ENCODE measurements at regions not wholly inside any gene's neighbourhood (a gene's known extent, or its start where the extent isn't known, plus 50 kb on each side); places are given as distances from the start of the nearest gene placed in this dataset.
"Not testable (repeated sequence)": the region's sequence is repeated elsewhere in the genome, so short reads cannot be mapped to it uniquely, and the experiment has no call there.

- Mint-ChIP-seq H3K36me3 (ENCODE audit: low read depth) (no peaks in the 10 kb centered on the region), H3K9me3 (peaks cover 13% of the 10 kb centered on the region), H3K4me3 (ENCODE audit: low read depth) (no peak overlapping the region), H3K4me1 (ENCODE audit: low read depth) (no peaks in the 10 kb centered on the region), H3K27ac (no peak overlapping the region), H3K27me3 (ENCODE audit: low read depth) (no peaks in the 10 kb centered on the region)
- no peak for DNase-seq (ENCODE audit: low spot score)
- intact Hi-C loops (cut with micrococcal nuclease): no loop called here
These were observed 111.7 kb upstream of the IRX2 start for GRCh38 chr5:2863133-2863532.

DNA sequence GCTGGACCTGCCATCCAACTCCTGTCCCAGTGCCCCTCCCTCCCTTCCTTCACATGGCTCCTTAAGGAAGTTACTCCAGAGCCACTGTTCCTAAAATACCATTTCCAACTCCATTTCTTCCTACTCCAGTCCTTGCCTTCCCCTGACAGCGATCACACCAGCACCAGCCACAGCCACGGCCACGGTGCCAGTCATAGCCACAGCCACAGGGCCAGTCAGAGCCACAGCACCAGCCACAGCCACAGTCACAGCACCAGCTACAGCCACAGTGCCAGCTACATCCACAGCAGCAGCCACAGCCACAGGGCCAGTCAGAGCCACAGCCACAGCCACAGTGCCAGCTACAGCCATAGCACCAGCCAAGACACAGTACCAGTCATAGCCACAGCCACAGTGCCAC lies 110.7 kb upstream of the IRX2 start:
- H3K4me1 Mint-ChIP-seq (ENCODE audit: low read depth); H3K4me3 Mint-ChIP-seq (ENCODE audit: low read depth); H3K27me3 Mint-ChIP-seq (ENCODE audit: low read depth); DNase-seq (ENCODE audit: low spot score); intact Hi-C loops (cut with micrococcal nuclease); H3K36me3 Mint-ChIP-seq (ENCODE audit: low read depth); H3K27ac Mint-ChIP-seq: not testable (repeated sequence)
- peaks cover 11% of the 10 kb centered on the region for H3K9me3 Mint-ChIP-seq

GRCh38 chr5:2861605-2862004 lies 110.1 kb upstream of the IRX2 start:
- Mint-ChIP-seq H3K27me3 (ENCODE audit: low read depth) (no peaks in the 10 kb centered on the region), H3K27ac (no peak overlapping the region), H3K4me1 (ENCODE audit: low read depth) (no peaks in the 10 kb centered on the region), H3K36me3 (ENCODE audit: low read depth) (no peaks in the 10 kb centered on the region), H3K9me3 (peaks cover 7% of the 10 kb centered on the region), H3K4me3 (ENCODE audit: low read depth) (no peak overlapping the region)
- intact Hi-C loops (cut with micrococcal nuclease): no loop called here
- DNase-seq (ENCODE audit: low spot score): no peak

DNA sequence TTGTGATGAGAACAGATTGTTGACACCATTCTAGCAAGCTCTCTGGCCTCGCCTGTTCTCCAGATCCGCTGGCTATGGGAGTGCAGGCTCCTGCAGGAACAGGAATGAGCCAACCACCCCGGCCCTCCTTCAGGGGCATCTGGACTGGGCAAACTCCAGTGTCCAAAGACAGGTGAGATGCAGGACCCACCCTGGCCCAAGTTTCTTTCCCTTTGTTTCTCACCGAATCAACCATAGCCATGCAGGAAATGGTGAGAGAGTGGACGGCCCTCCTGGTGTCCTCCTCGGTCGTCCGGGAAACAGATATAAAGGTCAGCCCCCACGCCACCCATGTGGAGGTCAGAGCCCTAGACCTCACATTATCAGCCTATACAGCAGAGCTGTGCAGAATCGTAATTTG lies 108.6 kb upstream of the IRX2 start:
- Mint-ChIP-seq H3K4me3 (ENCODE audit: low read depth) (no peak overlapping the region), H3K4me1 (ENCODE audit: low read depth) (no peaks in the 10 kb centered on the region), H3K9me3 (peaks cover 13% of the 10 kb centered on the region), H3K36me3 (ENCODE audit: low read depth) (no peaks in the 10 kb centered on the region), H3K27ac (no peak overlapping the region), H3K27me3 (ENCODE audit: low read depth) (no peaks in the 10 kb centered on the region)
- intact Hi-C loops (cut with micrococcal nuclease): no loop called here
- DNase-seq (ENCODE audit: low spot score): no peak

DNA sequence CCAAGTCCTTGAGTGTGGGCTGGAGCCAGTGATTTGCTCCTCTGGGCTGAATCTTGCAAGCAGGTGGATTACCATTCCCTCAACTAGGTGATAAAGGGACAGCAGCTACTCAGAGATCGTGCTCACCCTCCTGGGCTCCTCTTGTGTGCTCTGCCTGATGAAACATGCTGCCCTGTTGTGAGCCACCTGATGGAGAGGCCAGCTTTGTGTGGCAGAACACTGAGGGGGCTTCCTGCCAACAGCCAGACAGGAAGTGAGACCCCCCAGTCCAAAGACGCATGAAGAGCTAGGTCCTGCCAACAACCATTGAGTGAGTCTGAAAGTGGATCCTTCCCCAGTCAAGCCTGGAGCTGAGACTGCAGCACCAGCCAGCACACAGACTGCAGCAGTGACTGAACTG lies 106.4 kb upstream of the IRX2 start:
- Mint-ChIP-seq H3K36me3 (ENCODE audit: low read depth) (no peaks in the 10 kb centered on the region), H3K4me1 (ENCODE audit: low read depth) (no peaks in the 10 kb centered on the region), H3K27ac (no peak overlapping the region), H3K27me3 (ENCODE audit: low read depth) (no peaks in the 10 kb centered on the region), H3K4me3 (ENCODE audit: low read depth) (no peak overlapping the region), H3K9me3 (peaks cover 20% of the 10 kb centered on the region)
- intact Hi-C loops (cut with micrococcal nuclease): no loop called here
- DNase-seq (ENCODE audit: low spot score): no peak

DNA sequence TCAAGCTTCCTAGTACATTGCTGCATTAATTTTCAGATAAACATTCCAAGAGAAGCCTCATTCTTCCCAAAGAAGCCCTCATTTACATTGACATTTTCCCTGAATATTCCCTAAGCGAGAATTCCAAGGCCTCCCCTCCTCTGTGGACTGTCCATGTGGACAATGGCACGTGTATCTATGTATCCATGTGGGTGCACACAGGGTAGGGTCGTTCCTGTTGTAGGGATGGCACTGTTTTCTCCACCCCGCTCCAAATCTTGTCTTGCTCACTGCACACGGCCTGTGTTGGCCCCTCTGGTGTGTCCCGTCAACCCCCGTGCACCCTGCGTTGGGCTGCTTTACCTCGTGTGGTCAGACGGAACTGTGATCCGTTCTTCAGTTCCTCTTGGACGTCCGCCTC lies 104.7 kb upstream of the IRX2 start:
- no peaks in the 10 kb centered on the region for H3K4me1 Mint-ChIP-seq (ENCODE audit: low read depth)
- H3K9me3 Mint-ChIP-seq: peaks cover 23% of the 10 kb centered on the region
- no peaks in the 10 kb centered on the region for H3K36me3 Mint-ChIP-seq (ENCODE audit: low read depth)
- H3K27ac Mint-ChIP-seq: no peak overlapping the region
- H3K4me3 Mint-ChIP-seq (ENCODE audit: low read depth): no peak overlapping the region
- intact Hi-C loops (cut with micrococcal nuclease): no loop called here
- no peak for DNase-seq (ENCODE audit: low spot score)
- no peaks in the 10 kb centered on the region for H3K27me3 Mint-ChIP-seq (ENCODE audit: low read depth)

DNA sequence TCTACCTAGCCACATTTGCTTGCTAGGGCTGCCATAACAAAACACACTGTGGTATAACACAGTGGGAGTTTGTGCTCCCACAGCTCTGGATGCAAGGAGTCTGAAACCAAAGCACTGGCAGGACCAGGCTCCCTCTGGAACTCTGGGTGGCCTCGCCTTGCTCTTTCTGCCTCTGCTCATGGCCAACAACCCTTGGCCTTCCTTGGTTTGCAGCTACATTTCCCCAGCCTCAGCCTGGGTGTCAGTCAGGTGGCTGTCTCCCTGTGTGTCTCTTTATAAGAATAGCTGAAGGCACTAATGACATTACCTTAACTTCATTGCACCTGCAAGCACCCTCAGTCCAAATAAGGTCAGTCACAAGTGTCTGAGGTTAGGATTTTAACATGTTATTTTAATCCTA lies 101.0 kb upstream of the IRX2 start:
- Mint-ChIP-seq H3K4me3 (ENCODE audit: low read depth) (no peak overlapping the region), H3K27me3 (ENCODE audit: low read depth) (no peaks in the 10 kb centered on the region), H3K4me1 (ENCODE audit: low read depth) (no peaks in the 10 kb centered on the region), H3K9me3 (peaks cover 26% of the 10 kb centered on the region), H3K27ac (no peak overlapping the region), H3K36me3 (ENCODE audit: low read depth) (no peaks in the 10 kb centered on the region)
- intact Hi-C loops (cut with micrococcal nuclease): no loop called here
- no peak for DNase-seq (ENCODE audit: low spot score)

DNA sequence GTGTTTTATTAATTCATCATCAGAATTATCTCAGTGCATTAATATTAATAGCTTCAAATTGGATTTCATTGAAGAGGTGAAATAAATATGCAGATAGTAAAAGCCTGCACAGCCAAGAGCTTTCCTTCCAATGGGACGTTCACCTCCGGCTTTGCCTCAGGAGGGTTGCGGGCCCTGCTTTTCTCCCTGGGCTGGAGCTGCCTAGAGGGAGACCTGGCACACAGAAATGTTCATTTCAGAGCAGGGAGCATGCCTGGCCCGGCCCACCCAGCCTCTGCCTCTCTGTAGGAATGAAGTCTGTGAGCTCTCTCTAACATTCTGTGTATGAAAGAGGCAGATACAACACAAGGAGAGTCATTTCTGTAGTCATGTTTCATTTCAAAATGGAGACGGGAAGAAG lies 100.4 kb upstream of the IRX2 start:
- H3K27ac Mint-ChIP-seq: no peak overlapping the region
- H3K36me3 Mint-ChIP-seq (ENCODE audit: low read depth): no peaks in the 10 kb centered on the region
- no peaks in the 10 kb centered on the region for H3K4me1 Mint-ChIP-seq (ENCODE audit: low read depth)
- DNase-seq (ENCODE audit: low spot score): no peak
- peaks cover 26% of the 10 kb centered on the region for H3K9me3 Mint-ChIP-seq
- H3K27me3 Mint-ChIP-seq (ENCODE audit: low read depth): no peaks in the 10 kb centered on the region
- H3K4me3 Mint-ChIP-seq (ENCODE audit: low read depth): no peak overlapping the region
- intact Hi-C loops (cut with micrococcal nuclease): no loop called here

- no peak overlapping the region for H3K27ac Mint-ChIP-seq
- H3K4me3 Mint-ChIP-seq (ENCODE audit: low read depth): no peak overlapping the region
- intact Hi-C loops (cut with micrococcal nuclease): no loop called here
These were observed 98.0 kb upstream of the IRX2 start for GRCh38 chr5:2849429-2849828.

DNA sequence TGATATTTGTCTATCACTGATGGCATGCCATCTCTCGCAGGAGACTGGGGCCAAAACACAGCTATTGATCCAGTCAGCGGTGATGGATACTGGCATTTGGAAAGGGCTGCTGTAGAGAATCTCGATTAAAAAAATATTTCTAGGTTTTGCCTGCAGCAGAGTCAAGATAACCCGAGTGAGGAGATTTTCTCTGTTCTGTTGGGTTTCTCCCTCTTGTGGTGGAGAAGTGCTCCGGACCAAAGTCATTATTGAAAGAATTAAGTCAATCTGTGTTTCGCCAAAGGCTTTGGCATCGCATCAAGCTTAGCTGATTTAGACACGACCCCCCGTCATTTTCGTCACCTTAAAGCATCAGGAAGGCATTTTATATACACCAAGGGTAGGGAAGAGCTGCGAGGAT lies 97.1 kb upstream of the IRX2 start:
- H3K4me1 Mint-ChIP-seq (ENCODE audit: low read depth): no peaks in the 10 kb centered on the region
- intact Hi-C loops (cut with micrococcal nuclease): no loop called here
- no peaks in the 10 kb centered on the region for H3K27me3 Mint-ChIP-seq (ENCODE audit: low read depth)
- H3K4me3 Mint-ChIP-seq (ENCODE audit: low read depth): no peak overlapping the region
- DNase-seq (ENCODE audit: low spot score): no peak
- no peak overlapping the region for H3K27ac Mint-ChIP-seq
- no peaks in the 10 kb centered on the region for H3K36me3 Mint-ChIP-seq (ENCODE audit: low read depth)
- H3K9me3 Mint-ChIP-seq: peaks cover 15% of the 10 kb centered on the region

More at GRCh38 chr5:2849429-2849828, 98.0 kb upstream of the IRX2 start:
- Mint-ChIP-seq H3K9me3 (peaks cover 16% of the 10 kb centered on the region), H3K36me3 (ENCODE audit: low read depth) (no peaks in the 10 kb centered on the region), H3K27me3 (ENCODE audit: low read depth) (no peaks in the 10 kb centered on the region), H3K4me1 (ENCODE audit: low read depth) (no peaks in the 10 kb centered on the region)
- no peak for DNase-seq (ENCODE audit: low spot score)

DNA sequence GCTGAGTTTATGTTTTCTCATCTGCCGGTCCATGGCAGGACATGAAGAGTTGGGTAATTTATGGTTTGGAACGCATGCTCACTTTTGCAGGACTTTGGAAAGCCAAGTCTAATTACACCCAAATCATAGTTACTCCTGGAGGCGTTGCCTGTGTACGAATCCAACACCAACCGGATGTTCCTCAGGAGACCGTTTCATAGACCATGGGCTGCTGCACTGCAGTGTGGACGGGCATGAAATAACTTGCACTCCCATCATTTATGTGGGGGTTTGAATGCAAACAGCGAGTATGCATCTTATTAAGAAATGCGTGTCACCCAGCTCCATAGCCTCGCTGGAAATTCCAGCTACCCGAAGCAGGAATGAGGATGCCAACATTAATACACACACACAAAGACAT lies 96.1 kb upstream of the IRX2 start:
- Mint-ChIP-seq H3K4me1 (ENCODE audit: low read depth) (no peaks in the 10 kb centered on the region), H3K27ac (no peak overlapping the region)
- intact Hi-C loops (cut with micrococcal nuclease): no loop called here

DNA sequence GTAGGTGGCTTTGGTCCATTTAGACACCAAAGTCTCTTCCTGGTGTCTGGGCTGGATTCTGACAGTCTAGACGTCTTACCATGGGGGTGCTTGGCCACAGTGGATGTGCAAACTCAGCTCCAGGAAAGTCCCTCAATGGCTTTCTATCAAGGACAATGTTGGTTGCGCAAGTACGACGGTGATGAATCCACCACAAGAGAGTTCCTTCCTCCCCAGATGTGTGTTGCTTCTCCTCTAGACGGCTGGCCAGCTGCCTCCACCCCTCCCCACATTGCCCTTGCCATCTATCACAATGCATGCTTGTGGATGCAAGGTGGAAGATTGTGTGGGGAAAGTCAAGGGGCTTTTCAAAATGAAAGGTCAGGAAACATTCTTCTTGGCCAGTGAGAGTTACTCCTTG lies 89.7 kb upstream of the IRX2 start:
- Mint-ChIP-seq H3K27me3 (ENCODE audit: low read depth) (no peaks in the 10 kb centered on the region), H3K9me3 (peaks cover 10% of the 10 kb centered on the region), H3K36me3 (ENCODE audit: low read depth) (no peaks in the 10 kb centered on the region), H3K4me1 (ENCODE audit: low read depth) (no peaks in the 10 kb centered on the region), H3K27ac (no peak overlapping the region), H3K4me3 (ENCODE audit: low read depth) (no peak overlapping the region)
- no peak for DNase-seq (ENCODE audit: low spot score)
- intact Hi-C loops (cut with micrococcal nuclease): no loop called here

More for the DNA sequence above, 96.1 kb upstream of the IRX2 start:
- Mint-ChIP-seq H3K27me3 (ENCODE audit: low read depth) (no peaks in the 10 kb centered on the region), H3K4me3 (ENCODE audit: low read depth) (no peak overlapping the region), H3K9me3 (peaks cover 12% of the 10 kb centered on the region), H3K36me3 (ENCODE audit: low read depth) (no peaks in the 10 kb centered on the region)
- no peak for DNase-seq (ENCODE audit: low spot score)

DNA sequence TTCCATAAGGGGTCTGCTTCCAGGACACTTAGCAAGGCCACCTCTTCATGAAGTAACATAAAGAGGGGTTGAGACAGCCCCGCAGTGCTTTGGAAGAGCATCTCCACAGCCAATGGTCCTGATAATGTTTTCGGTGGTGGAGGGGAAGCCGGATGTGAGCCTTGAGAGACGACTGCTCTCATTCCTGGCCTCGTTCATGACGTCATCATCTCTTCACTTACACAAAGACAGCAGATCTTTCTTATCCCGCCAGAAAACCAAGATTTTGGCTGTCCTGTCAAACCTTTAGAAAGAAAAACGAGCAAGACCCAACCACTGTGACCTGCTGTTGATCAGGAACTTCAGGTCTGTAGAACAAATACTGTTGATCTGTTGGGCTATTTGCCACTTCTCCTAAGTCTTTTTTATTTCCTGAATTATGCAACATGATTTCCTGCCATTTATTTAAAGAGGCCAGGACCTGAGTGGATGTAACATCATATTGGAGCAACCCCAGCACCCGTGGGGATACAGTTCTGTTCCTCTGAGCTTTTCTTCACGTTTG lies 89.0 kb upstream of the IRX2 start:
- no peaks in the 10 kb centered on the region for H3K4me1 Mint-ChIP-seq (ENCODE audit: low read depth)
- intact Hi-C loops (cut with micrococcal nuclease): no loop called here
- no peak overlapping the region for H3K4me3 Mint-ChIP-seq (ENCODE audit: low read depth)
- no peaks in the 10 kb centered on the region for H3K36me3 Mint-ChIP-seq (ENCODE audit: low read depth)
- no peak for DNase-seq (ENCODE audit: low spot score)
- H3K9me3 Mint-ChIP-seq: peaks cover 10% of the 10 kb centered on the region
- no peaks in the 10 kb centered on the region for H3K27me3 Mint-ChIP-seq (ENCODE audit: low read depth)
- H3K27ac Mint-ChIP-seq: no peak overlapping the region

DNA sequence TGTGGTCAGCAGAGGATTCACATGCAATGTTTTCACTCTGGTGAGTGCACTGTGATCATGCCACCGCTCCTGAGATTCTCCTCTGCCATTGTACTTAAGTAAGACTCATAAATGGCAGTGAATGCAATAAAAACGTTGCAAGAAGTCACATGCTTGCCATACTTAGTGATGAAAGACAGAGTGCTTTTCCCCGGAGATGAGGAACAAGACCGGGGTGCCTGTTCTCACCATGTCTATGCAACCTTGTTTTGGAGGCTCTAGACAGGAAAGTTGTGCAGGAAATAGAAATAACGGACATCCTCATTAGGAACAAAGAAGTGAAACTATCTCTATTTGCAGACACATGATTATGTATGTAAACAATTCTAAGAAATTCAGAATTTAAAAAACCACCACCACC lies 84.7 kb upstream of the IRX2 start:
- Mint-ChIP-seq H3K27ac (no peak overlapping the region), H3K36me3 (ENCODE audit: low read depth) (no peaks in the 10 kb centered on the region), H3K4me1 (ENCODE audit: low read depth) (no peaks in the 10 kb centered on the region), H3K9me3 (peaks cover 10% of the 10 kb centered on the region), H3K4me3 (ENCODE audit: low read depth) (no peak overlapping the region), H3K27me3 (ENCODE audit: low read depth) (no peaks in the 10 kb centered on the region)
- intact Hi-C loops (cut with micrococcal nuclease): no loop called here
- DNase-seq (ENCODE audit: low spot score): no peak
